OCI-M2 (cell line): ENCODE measurements at regions not wholly inside any gene's neighbourhood (a gene's known extent, or its start where the extent isn't known, plus 50 kb on each side); places are given as distances from the start of the nearest gene placed in this dataset.
"Not testable (repeated sequence)": the region's sequence is repeated elsewhere in the genome, so short reads cannot be mapped to it uniquely, and the experiment has no call there.

Source experiments
- DNase-seq: peaks from one replicate; lab custom pipeline; 2025; ENCODE audit not compliant: unreplicated experiment; lab: John Stamatoyannopoulos, UW

DNA sequence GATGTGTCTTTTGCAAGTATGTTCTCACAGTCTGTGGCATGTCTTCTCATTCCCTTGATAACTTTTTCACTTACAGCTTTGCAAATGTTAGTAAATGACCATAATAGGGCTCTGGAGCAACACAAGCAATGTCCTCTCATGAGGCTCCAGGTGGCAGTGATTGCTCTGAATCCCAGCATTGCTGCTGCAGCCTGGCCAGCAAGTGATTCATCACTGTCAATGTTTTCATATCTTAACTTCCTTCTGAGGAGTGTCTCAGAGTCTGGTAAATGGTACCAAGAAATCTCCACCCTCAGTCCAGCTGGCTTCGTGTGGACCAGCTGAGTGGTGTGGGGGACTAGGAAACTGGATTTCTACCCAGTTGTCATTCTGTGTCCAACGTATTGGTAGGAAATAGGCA lies 139.6 kb downstream of the MYLK4 start:
- no peak for DNase-seq

GRCh38 chr6:2608503-2608902 lies 142.2 kb downstream of the MYLK4 start:
- no peak for DNase-seq

DNA sequence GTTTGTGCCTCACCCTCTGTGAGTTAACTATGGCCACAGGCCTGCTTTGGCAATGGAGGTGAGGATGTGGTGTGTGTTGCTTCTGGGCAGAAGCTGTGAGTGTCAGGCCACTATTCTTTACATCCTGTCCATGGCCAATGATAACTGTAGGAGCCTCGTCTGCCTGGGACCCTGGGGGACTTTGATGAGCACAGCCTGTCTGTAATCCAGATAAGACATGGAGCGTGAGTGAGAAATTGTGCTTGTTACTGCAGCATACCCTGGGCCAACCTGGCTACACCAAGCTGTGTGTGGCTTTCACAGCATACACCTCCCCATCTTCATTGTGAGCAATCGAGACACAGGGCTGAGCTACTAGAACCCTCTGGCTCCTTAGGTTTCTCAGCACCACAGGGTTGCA lies 150.4 kb downstream of the MYLK4 start:
- DNase-seq: no peak

DNA sequence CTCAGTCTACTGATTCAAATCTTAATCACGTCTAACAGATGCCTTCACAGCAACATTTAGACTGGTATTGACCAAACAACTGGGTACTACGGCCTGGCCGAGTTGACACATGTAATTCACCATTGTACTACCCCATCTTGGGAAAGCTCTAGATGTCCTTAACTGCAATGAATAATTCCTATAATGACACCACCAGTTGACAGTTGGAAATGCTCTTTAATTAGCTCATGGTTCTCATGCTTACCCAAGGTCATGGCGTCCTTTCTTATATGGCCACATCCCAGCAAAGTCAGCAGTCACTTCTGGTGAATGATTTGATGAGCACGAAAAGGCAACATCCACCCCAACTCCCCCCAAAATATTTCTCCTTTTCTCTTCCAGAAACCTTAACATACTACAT lies 150.9 kb downstream of the MYLK4 start:
- DNase-seq: no peak

- no peak for DNase-seq
These were observed 151.9 kb downstream of the MYLK4 start for GRCh38 chr6:2598867-2599266.

DNA sequence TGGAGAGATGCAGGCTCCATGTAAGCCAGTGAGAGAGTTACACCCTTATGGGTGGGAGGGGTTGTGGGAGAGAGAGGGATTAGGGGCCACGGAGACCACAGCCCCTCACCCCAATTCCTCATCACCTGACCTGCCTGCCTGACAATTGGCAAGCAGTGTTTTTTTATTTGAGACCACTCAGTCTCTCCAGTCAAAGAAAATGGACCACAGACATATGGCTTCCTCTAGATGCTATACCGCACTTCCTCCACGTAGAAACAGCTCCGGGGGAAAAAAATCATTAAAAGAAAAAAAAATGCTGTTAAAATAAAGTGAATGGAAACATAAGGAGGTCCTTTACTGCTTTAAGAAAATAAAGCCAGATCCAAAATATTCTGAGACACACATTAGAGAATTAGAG lies 152.7 kb downstream of the MYLK4 start:
- no peak for DNase-seq

- DNase-seq: not testable (repeated sequence)
These were observed 153.3 kb downstream of the MYLK4 start for GRCh38 chr6:2597457-2597856.

- no peak for DNase-seq
These were observed 154.5 kb downstream of the MYLK4 start for GRCh38 chr6:2596222-2596621.

DNA sequence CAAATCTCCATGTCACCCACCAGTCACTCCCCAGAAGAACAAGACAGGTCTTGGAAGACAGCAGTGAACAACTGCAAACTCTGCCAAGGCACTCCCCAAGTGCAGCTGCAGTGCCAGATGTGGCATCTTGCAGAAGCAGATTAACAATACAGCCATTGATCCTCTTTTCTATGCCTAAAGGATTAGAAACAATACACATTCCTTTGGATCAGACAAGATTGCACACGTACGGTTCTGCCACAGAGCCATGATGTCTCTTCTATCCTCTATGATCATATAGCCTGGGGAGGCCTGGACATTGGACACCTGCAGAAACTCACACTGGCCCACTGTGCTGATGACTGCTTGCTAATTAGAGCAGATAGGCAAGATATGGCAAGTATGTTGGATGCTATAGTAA lies 155.9 kb downstream of the MYLK4 start:
- DNase-seq: no peak

- DNase-seq: no peak
These were observed 157.6 kb downstream of the MYLK4 start for GRCh38 chr6:2593167-2593566.

- DNase-seq: no peak
These were observed 161.5 kb downstream of the MYLK4 start for GRCh38 chr6:2589171-2589661.

GRCh38 chr6:2583459-2583858 lies 167.3 kb downstream of the MYLK4 start:
- no peak for DNase-seq

- DNase-seq: no peak
These were observed 168.5 kb downstream of the MYLK4 start for GRCh38 chr6:2582268-2582667.

- DNase-seq: no peak
These were observed 169.1 kb downstream of the MYLK4 start for GRCh38 chr6:2581611-2582010.

- DNase-seq: no peak
These were observed 169.7 kb downstream of the MYLK4 start for GRCh38 chr6:2581011-2581410.

DNA sequence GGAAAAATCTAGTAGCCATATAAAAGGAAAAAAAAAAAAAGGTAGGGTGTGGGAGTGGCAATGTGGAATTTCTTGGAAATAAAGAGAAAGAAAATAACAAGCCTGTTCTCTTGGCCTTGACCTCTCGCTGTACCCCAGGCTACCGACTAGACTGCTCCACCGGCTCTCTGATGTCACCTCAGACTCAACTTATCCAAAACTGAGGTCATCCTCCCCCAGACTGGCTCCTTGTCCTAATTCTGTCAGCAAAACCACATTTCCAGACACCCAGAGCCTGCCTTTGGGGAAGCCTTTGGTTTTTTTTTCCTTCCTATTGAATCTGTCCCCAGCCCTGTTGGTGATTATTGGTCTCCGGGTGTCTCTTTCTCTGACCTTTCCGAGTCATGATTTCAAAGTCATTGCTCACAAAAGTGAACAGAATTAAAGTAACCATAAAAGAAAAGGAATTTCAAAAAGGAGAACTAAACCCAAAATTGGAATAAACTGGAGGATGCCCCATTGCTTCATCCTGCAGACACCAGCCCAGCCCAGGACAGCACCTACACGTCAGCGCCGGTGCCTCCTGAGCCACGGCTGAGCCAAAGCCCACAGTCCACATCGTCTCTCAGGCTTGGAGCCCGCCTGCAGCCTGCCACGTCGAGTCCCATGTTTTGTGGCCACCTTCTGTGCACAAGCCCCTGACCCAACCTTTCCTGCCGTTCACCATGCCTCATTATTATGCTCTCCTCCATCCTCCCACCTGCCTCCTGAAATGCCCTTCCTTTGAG lies 170.7 kb downstream of the MYLK4 start:
- no peak for DNase-seq

DNA sequence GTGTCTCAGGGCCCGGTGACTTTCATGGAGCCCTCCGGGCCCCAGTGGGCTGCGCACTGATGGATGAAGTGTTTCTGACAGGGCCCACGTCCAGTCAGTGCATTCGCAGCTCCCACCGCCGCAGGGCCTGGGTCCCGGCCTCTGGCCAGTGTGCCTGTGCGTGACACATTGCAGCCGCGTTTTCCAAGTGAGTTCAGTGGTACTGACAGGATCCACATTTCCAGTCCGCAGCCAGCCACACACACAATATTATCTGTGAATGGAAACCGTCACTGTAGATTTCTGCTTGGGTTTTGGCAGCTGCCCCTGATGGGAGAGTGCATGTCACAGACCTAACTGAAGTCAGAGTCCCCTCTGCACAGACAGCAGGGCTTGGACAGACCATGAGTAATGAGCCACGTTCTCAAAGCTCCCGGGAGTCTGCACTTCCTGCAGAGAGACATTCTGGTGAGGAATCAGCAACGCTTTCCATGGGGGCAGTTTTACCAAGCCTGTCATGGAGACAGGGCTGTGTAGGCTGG lies 171.4 kb downstream of the MYLK4 start:
- no peak for DNase-seq

GRCh38 chr6:2578767-2579166 lies 172.0 kb downstream of the MYLK4 start:
- no peak for DNase-seq

GRCh38 chr6:2576499-2576898 lies 174.2 kb downstream of the MYLK4 start:
- no peak for DNase-seq

DNA sequence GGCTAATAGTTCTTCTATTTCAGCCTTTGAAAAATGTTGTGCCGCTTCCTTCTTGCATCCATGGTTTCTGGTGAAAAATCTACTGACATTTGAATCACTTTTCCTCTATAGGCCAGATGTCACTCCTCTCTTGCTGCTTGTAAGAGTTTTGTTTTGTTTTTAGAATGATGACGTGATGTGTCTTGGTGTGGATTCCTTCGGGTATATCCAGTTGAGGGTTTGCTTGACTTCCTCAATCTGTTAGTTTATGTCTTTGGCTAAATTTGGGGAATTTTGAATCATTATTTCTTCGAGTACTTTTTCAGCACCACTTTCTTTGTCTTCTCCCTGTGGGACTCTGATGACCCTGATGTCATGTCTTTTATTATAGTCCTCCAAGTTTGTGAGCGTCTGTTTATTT lies 175.5 kb downstream of the MYLK4 start:
- DNase-seq: no peak

DNA sequence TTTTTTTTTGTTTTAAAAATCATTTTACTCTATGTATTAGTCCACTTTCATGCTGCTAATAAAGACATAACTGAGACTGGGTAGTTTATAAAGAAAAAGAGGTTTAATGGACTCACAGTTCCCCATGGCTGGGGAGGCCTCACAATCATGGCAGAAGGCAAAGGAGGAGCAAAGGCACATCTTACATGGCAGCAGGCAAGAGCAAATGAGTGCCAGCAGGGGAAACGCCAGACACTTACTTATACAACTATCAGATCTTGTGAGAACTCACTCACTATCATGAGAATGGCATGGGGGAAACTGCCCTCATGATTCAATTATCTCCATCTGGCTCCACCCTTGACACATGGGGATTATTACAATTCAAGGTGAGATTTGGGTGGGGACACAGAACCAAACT lies 181.3 kb downstream of the MYLK4 start:
- not testable (repeated sequence) for DNase-seq

DNA sequence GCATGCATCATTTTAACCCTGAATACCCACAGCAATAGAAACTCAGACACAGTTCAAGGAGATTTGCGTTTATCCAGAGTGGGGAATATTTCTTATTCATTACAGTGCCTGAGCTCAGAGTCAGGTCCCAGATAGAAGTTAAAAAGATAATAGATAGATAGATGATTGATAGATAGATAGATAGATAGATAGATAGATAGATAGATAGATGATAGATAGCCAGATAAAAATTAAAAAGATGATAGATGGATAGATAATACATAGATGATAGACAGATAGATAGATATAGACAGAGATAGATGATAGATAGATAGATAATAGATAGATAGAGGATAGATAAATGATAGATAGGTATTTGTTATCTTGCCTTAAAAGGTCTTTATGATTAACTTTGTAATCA lies 184.7 kb downstream of the MYLK4 start:
- DNase-seq: no peak

GRCh38 chr6:2565499-2565898 lies 185.2 kb downstream of the MYLK4 start:
- DNase-seq: no peak
